ENCODE measurements at regions not wholly inside any gene's neighbourhood (a gene's known extent, or its start where the extent isn't known, plus 50 kb on each side); places are given as distances from the start of the nearest gene placed in this dataset.

DNA sequence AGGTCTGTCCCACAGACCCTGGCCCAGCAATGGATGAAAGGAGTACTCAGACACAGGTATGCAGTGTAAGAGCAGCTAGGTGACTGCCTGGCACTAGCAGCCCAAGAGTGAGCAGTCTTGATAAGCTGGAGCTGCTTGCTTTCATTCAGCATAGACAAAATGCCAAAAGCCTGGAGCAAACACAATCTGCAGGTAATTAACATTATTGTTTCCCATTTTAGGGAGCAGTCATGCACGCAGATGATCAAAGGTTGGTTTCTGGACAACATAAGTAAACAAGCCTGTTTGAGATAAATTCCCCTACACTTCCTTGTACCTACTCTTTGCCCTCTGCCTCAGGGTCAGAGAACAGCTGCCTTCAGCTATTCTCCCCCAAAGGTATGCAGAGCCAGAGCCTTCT lies 73.7 kb upstream of the MSTN start:
- intact Hi-C loops (cut with micrococcal nuclease), result no loop called here
- H3K4me1 Mint-ChIP-seq, result no peaks in the 10 kb centered on the region
- no peak overlapping the region for H3K27ac ChIP-seq (ENCODE audit: low read length)
- no peaks in the 10 kb centered on the region for H3K36me3 Mint-ChIP-seq
- ATAC-seq (no peak), DNase-seq (no peak)
- no peak for TF ChIP-seq CTCF (IDR thresholded peaks at IDR 0.05)
- no peaks in the 10 kb centered on the region for H3K9me3 ChIP-seq (ENCODE audit: control insufficient read depth, insufficient read depth, low read length)
- no peak overlapping the region for H3K27ac Mint-ChIP-seq
- H3K36me3 ChIP-seq (ENCODE audit: control insufficient read depth, insufficient read depth, low read length), result no peaks in the 10 kb centered on the region
- no peak overlapping the region for H3K4me3 ChIP-seq (ENCODE audit: low read length)
- H3K27me3 ChIP-seq (ENCODE audit: control insufficient read depth, insufficient read depth, low read length), result no peaks in the 10 kb centered on the region
- no peak overlapping the region for H3K4me3 Mint-ChIP-seq
- H3K9me3 Mint-ChIP-seq, result peaks cover 0 to 5% of the 10 kb centered on the region in 2 donors
- WGBS (ENCODE audit: insufficient coverage), result 100% methylated on average over 1 of the region's 1 CpG
- H3K27me3 Mint-ChIP-seq (ENCODE audit: low read depth in 2 of 2), result no peaks in the 10 kb centered on the region
- no peaks in the 10 kb centered on the region for H3K4me1 ChIP-seq (ENCODE audit: control insufficient read depth, insufficient read depth, low read length)

GRCh38 chr2:190129421-190130199 lies 67.1 kb upstream of the MSTN start:
- no peak overlapping the region for H3K27ac Mint-ChIP-seq
- TF ChIP-seq CTCF (IDR thresholded peaks at IDR 0.05), result no peak
- no peak for ATAC-seq
- no peaks in the 10 kb centered on the region for H3K9me3 ChIP-seq (ENCODE audit: control insufficient read depth, insufficient read depth, low read length)
- H3K36me3 ChIP-seq (ENCODE audit: control insufficient read depth, insufficient read depth, low read length), result no peaks in the 10 kb centered on the region
- no peak overlapping the region for H3K27ac ChIP-seq (ENCODE audit: low read length)
- intact Hi-C loops (cut with micrococcal nuclease), result no loop called here
- no peak overlapping the region for H3K4me3 Mint-ChIP-seq
- H3K4me1 ChIP-seq (ENCODE audit: control insufficient read depth, insufficient read depth, low read length), result no peaks in the 10 kb centered on the region
- H3K9me3 Mint-ChIP-seq, result no peaks in the 10 kb centered on the region
- H3K27me3 Mint-ChIP-seq (ENCODE audit: low read depth in 2 of 2), result peaks cover 0 to 13% of the 10 kb centered on the region in 2 donors
- DNase-seq, result no peak
- WGBS (ENCODE audit: insufficient coverage), result 100% methylated on average over 1 of the region's 1 CpG
- H3K4me3 ChIP-seq (ENCODE audit: low read length), result no peak overlapping the region
- H3K27me3 ChIP-seq (ENCODE audit: control insufficient read depth, insufficient read depth, low read length), result no peaks in the 10 kb centered on the region
- H3K36me3 Mint-ChIP-seq, result no peaks in the 10 kb centered on the region
- no peaks in the 10 kb centered on the region for H3K4me1 Mint-ChIP-seq

DNA sequence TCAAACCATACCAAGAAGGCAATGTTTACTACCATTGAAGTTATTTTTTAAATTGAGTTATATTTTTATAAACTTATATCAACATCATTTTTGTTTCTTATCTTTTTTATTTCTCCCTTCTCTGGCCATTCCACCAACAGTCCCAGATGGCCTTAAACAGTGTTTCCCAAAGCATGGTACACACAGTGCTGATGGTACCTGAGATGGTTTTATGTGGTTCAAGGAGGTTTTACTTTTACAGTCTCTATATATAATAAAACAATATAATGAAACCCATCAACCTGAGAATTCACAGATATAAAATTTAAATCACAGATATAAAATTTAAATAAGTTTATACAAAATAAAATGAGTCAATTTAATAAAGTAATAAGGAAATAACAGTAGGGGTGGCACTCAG lies 65.1 kb upstream of the MSTN start:
- H3K27me3 Mint-ChIP-seq (ENCODE audit: low read depth in 2 of 2), result peaks cover 0 to 13% of the 10 kb centered on the region in 2 donors
- DNase-seq, result no peak
- H3K27ac Mint-ChIP-seq, result no peak overlapping the region
- ATAC-seq, result no peak
- Histone ChIP-seq H3K4me1 (ENCODE audit: control insufficient read depth, insufficient read depth, low read length) (no peaks in the 10 kb centered on the region), H3K4me3 (ENCODE audit: low read length) (no peak overlapping the region), H3K36me3 (ENCODE audit: control insufficient read depth, insufficient read depth, low read length) (no peaks in the 10 kb centered on the region), H3K27ac (ENCODE audit: low read length) (no peak overlapping the region), H3K27me3 (ENCODE audit: control insufficient read depth, insufficient read depth, low read length) (no peaks in the 10 kb centered on the region), H3K9me3 (ENCODE audit: control insufficient read depth, insufficient read depth, low read length) (no peaks in the 10 kb centered on the region)
- TF ChIP-seq CTCF (IDR thresholded peaks at IDR 0.05), result no peak
- H3K9me3 Mint-ChIP-seq, result no peaks in the 10 kb centered on the region
- peaks cover 0 to under 1% of the 10 kb centered on the region in 2 donors for H3K4me1 Mint-ChIP-seq
- no peak overlapping the region for H3K4me3 Mint-ChIP-seq
- intact Hi-C loops (cut with micrococcal nuclease), result no loop called here
- H3K36me3 Mint-ChIP-seq, result no peaks in the 10 kb centered on the region

- intact Hi-C loops (cut with micrococcal nuclease), result no loop called here
- no peak for DNase-seq
- TF ChIP-seq CTCF (IDR thresholded peaks at IDR 0.05), result no peak
- Mint-ChIP-seq H3K9me3 (no peaks in the 10 kb centered on the region), H3K27ac (no peak overlapping the region), H3K27me3 (ENCODE audit: low read depth in 2 of 2) (peaks cover 0 to 13% of the 10 kb centered on the region in 2 donors), H3K4me1 (peaks cover 3 to 9% of the 10 kb centered on the region in 2 donors), H3K4me3 (no peak overlapping the region), H3K36me3 (no peaks in the 10 kb centered on the region)
- Histone ChIP-seq H3K4me1 (ENCODE audit: control insufficient read depth, insufficient read depth, low read length) (no peaks in the 10 kb centered on the region), H3K36me3 (ENCODE audit: control insufficient read depth, insufficient read depth, low read length) (no peaks in the 10 kb centered on the region), H3K9me3 (ENCODE audit: control insufficient read depth, insufficient read depth, low read length) (no peaks in the 10 kb centered on the region), H3K4me3 (ENCODE audit: low read length) (no peak overlapping the region), H3K27ac (ENCODE audit: low read length) (no peak overlapping the region), H3K27me3 (ENCODE audit: control insufficient read depth, insufficient read depth, low read length) (no peaks in the 10 kb centered on the region)
- no peak for ATAC-seq
Measured at GRCh38 chr2:190126798-190127197, 64.3 kb upstream of the MSTN start.
